GM12878 (cell line): ENCODE measurements at regions not wholly inside any gene's neighbourhood (a gene's known extent, or its start where the extent isn't known, plus 50 kb on each side); places are given as distances from the start of the nearest gene placed in this dataset.

Source experiments
- ATAC-seq: fragments of 200-7000 bp; cut with Tn5 transposase; 3 replicates; pipeline ENCODE4 v1.9.1; 2020; ENCODE audit warnings: mild to moderate bottlenecking, moderate library complexity
- BruUV-seq: library from RNA; stranded (reverse); fragments of 400-500 nt; replicated peaks from 2 replicates; lab custom pipeline; 2021; lab: Mats Ljungman, UMichigan
- CTCF ChIA-PET: fragments of 300-600 bp; sonication (Branson Sonifier 250); formaldehyde crosslinking; extraction: SDS; loops from one replicate; lab custom pipeline; 2021; ENCODE audit warnings: inconsistent platforms; lab: Yijun Ruan, JAX
- POLR2A ChIA-PET: fragments of 350-600 bp; formaldehyde crosslinking; extraction: SDS; loops from one replicate; lab custom pipeline; 2021; ENCODE audit warnings: inconsistent platforms; lab: Charles Lee
- RAD21 ChIA-PET: fragments of 300-600 bp; sonication (Branson Sonifier 250); formaldehyde crosslinking; loops from one replicate; lab custom pipeline; 2023; ENCODE audit warnings: antibody characterized with exemption; ENCODE audit not compliant: unreplicated experiment; lab: Charles Lee
- SMC1A ChIA-PET: fragments of 300-600 bp; sonication (Branson Sonifier 250); formaldehyde crosslinking; loops from one replicate; lab custom pipeline; 2023; ENCODE audit not compliant: unreplicated experiment, uncharacterized antibody; lab: Charles Lee
- DNase-seq: peaks from one replicate; pipeline ENCODE4 v3.0.0-alpha.2; 2011; ENCODE audit warnings: low read depth, low spot score
- FAIRE-seq: peaks from 3 replicates; lab custom pipeline; 2011; peaks lifted over from hg19 to GRCh38; lab: Jason Lieb, UNC
- H2AFZ ChIP-seq: 2 replicates; pipeline ENCODE4 v1.6.0; 2011; ENCODE audit warnings: low read depth, low read length, control low read depth; ENCODE audit not compliant: control insufficient read depth
- H3K27ac ChIP-seq: 2 replicates; pipeline ENCODE4 v1.5.1; 2011; ENCODE audit warnings: control low read depth; ENCODE audit not compliant: control insufficient read depth, insufficient read depth
- H3K27me3 ChIP-seq, 2 experiments: replicated peaks in 1 of 2; 2 replicates each; pipeline versions ENCODE4 v1.6.0 to v1.6.1; 2011; ENCODE audit warnings: low read length in 1 of 2; ENCODE audit not compliant: control insufficient read depth in 2 of 2, insufficient read depth in 2 of 2
- H3K36me3 ChIP-seq, 2 experiments: 2 replicates each; pipeline ENCODE4 v1.5.1; 2011; ENCODE audit warnings: low read length in 1 of 2; ENCODE audit not compliant: control insufficient read depth in 2 of 2, insufficient read depth in 2 of 2
- H3K4me1 ChIP-seq: 2 replicates; pipeline ENCODE4 v1.6.1; 2011; ENCODE audit warnings: mild to moderate bottlenecking, low read length, moderate library complexity, mixed read lengths; ENCODE audit not compliant: control insufficient read depth, insufficient read depth
- H3K4me2 ChIP-seq: 2 replicates; pipeline ENCODE4 v1.6.0; 2011; ENCODE audit warnings: control low read depth; ENCODE audit not compliant: control insufficient read depth, insufficient read depth
- H3K4me3 ChIP-seq: fragments of 200-600 bp; sonication (generic); 2 replicates; pipeline ENCODE4 v1.5.1; 2016
- H3K79me2 ChIP-seq: 2 replicates; pipeline ENCODE4 v1.6.0; 2011; ENCODE audit warnings: low read length; ENCODE audit not compliant: control insufficient read depth, insufficient read depth
- H3K9ac ChIP-seq: 2 replicates; pipeline ENCODE4 v1.8.0; 2011; ENCODE audit warnings: low read length, control low read depth, mixed read lengths; ENCODE audit not compliant: control insufficient read depth, insufficient read depth
- H3K9me3 ChIP-seq: replicated peaks from 3 replicates; pipeline ENCODE4 v1.5.1; 2011; ENCODE audit warnings: mild to moderate bottlenecking, low read length; ENCODE audit not compliant: control insufficient read depth, insufficient read depth
- H4K20me1 ChIP-seq: 2 replicates; pipeline ENCODE4 v1.6.0; 2011; ENCODE audit not compliant: control insufficient read depth, insufficient read depth
- CBX5 ChIP-seq: sonication (generic); IDR thresholded peaks from 2 replicates; pipeline ENCODE4 v1.6.1; 2016; ENCODE audit warnings: low read depth, moderate library complexity, mild to moderate bottlenecking, inconsistent platforms
- CHD2 ChIP-seq: IDR thresholded peaks from 2 replicates; pipeline ENCODE4 v1.6.1; 2011; ENCODE audit warnings: low read depth, low read length, improper control_type of control experiment, borderline replicate concordance
- DPF2 ChIP-seq: fragments of 450-650 bp; IDR thresholded peaks from 2 replicates; pipeline ENCODE4 v1.6.1; 2017; ENCODE audit warnings: mild to moderate bottlenecking
- GATAD2B ChIP-seq: fragments of 450-650 bp; conservative IDR thresholded peaks from 2 replicates; pipeline ENCODE4 v1.6.1; 2017; ENCODE audit warnings: low read depth, mild to moderate bottlenecking, moderate library complexity
- NKRF ChIP-seq: fragments of 450-650 bp; conservative IDR thresholded peaks from 2 replicates; pipeline ENCODE4 v1.6.1; 2017; ENCODE audit warnings: mild to moderate bottlenecking, moderate library complexity
- NR2C1 ChIP-seq: fragments of 450-650 bp; IDR thresholded peaks from 2 replicates; pipeline ENCODE4 v1.6.1; 2017; ENCODE audit warnings: antibody characterized with exemption, mild to moderate bottlenecking, moderate library complexity
- RUNX3 ChIP-seq: IDR thresholded peaks from 2 replicates; pipeline ENCODE4 v1.6.1; 2012; ENCODE audit warnings: low read length, inconsistent platforms
- SMC3 ChIP-seq: IDR thresholded peaks from 2 replicates; pipeline ENCODE4 v1.6.1; 2011; ENCODE audit warnings: low read length, improper control_type of control experiment, borderline replicate concordance
- STAT1 ChIP-seq: fragments of 450-650 bp; conservative IDR thresholded peaks from 2 replicates; pipeline ENCODE4 v1.6.1; 2014; ENCODE audit warnings: antibody characterized with exemption, mild to moderate bottlenecking
- USF1 ChIP-seq: IDR thresholded peaks from 2 replicates; pipeline ENCODE4 v1.6.1; 2011; ENCODE audit warnings: borderline replicate concordance, low read depth, mild to moderate bottlenecking, moderate library complexity, mixed read lengths, low read length; ENCODE audit not compliant: insufficient read depth; ENCODE audit errors: extremely low read length
- WGBS: methylation state at CpG from one replicate; pipeline ENCODE4 v1.1.6; 2016; ENCODE audit warnings: low lambda C conversion rate; ENCODE audit not compliant: insufficient replicate concordance, insufficient coverage; ENCODE audit errors: missing lambda C conversion rate; 5-methylcytosine and 5-hydroxymethylcytosine counted together
- in situ Hi-C: fragments of 300-500 bp; cut with MboI; formaldehyde crosslinking; loops from 9 replicates; pipeline ENCODE4 v1.14.3; 2018; ENCODE audit warnings: mixed read lengths
- intact Hi-C: fragments of 100-400 bp; cut with micrococcal nuclease; formaldehyde crosslinking; loops from one replicate; pipeline ENCODE4 v1.14.2; 2022; ENCODE audit not compliant: unreplicated experiment
- TF ChIP-seq, protein P1 (sequence below): IDR thresholded peaks from 2 replicates; pipeline ENCODE4 v1.6.1; 2011; ENCODE audit warnings: borderline replicate concordance, low read depth, mild to moderate bottlenecking, moderate library complexity, low read length; ENCODE audit not compliant: insufficient read depth, poor library complexity, severe bottlenecking

DNA sequence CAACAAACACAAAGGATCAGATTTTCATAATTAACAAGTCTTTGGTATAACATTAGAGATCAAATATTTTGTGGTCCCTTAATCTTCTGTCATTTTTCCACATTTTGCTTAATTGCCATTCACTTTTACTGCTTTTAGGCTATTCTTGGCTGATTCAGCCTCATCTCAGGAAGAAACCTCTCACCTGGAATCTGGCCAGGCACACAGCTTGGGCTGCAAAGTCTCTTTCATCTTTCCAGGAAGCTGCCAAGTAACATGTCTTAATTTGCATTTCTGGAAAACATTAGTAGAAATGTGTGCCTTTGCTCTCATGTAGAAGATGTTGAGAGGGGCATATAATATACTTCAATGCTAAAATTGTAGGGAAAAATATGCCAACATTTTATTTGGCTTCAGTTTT, 174.2 kb upstream of the STEAP4 start:
- Histone ChIP-seq H3K36me3 (no peaks in the 10 kb centered on the region), H3K4me1 (no peaks in the 10 kb centered on the region), H3K9ac (no peak overlapping the region), H3K79me2 (no peaks in the 10 kb centered on the region), H3K27ac (no peak overlapping the region), H3K9me3 (no peaks in the 10 kb centered on the region), H2AFZ (no peak overlapping the region), H3K4me2 (no peak overlapping the region), H4K20me1 (no peaks in the 10 kb centered on the region), H3K27me3 (no peaks in the 10 kb centered on the region), H3K4me3 (no peak overlapping the region)
- SMC1A ChIA-PET, result interaction anchor here (0.7 to 1.6 kb wide), 2 partner anchors 17 to 140 kb away, joined by 3 read pairs; no protein-coding TSS in a partner anchor
- no peak for FAIRE-seq
- intact Hi-C loops, result no loop called here
- no peak for TF ChIP-seq NR2C1
- POLR2A ChIA-PET, result no interaction called here
- in situ Hi-C loops, result no loop called here
- no TSS peak for BruUV-seq
- RAD21 ChIA-PET, result no interaction called here
- CTCF ChIA-PET, result no interaction called here
- no peak for ATAC-seq
- no peak for DNase-seq

DNA sequence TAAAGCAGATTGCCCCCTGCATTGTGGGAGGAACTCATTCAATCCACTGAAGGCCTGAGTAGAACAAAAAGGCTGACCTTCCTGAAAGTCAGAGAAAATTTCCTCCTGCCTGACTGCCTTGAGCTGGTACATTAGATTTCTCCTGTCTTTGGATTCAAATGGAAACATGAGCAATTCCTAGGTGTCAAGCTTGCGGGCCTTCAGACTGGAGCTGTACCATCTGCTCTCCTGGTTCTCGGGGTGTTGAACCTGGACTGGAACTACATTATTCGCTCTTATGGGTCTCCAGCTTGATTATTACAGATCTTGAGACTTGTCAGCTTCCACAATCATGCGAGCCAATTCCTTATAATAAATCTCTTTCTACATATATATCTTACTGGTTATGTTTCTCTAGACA, 173.6 kb upstream of the STEAP4 start:
- DNase-seq (no peak), FAIRE-seq (no peak), ATAC-seq (no peak)
- Histone ChIP-seq H3K79me2 (no peaks in the 10 kb centered on the region), H2AFZ (no peak overlapping the region), H3K9ac (no peak overlapping the region), H3K27me3 (no peaks in the 10 kb centered on the region), H3K9me3 (no peaks in the 10 kb centered on the region), H3K27ac (no peak overlapping the region), H3K4me1 (no peaks in the 10 kb centered on the region), H3K4me2 (no peak overlapping the region), H4K20me1 (no peaks in the 10 kb centered on the region), H3K4me3 (no peak overlapping the region), H3K36me3 (no peaks in the 10 kb centered on the region)
- ChIA-PET RAD21 (no interaction called here), CTCF (no interaction called here), POLR2A (no interaction called here), SMC1A (interaction anchor here (0.5 to 1.6 kb wide), 2 partner anchors 18 to 237 kb away, joined by 3 read pairs; no protein-coding TSS in a partner anchor)
- BruUV-seq, result no TSS peak
- intact Hi-C loops, result no loop called here
- in situ Hi-C loops, result no loop called here
- 23% methylated on average over 4 of the region's 4 CpGs for WGBS
- TF ChIP-seq, protein P1, sequence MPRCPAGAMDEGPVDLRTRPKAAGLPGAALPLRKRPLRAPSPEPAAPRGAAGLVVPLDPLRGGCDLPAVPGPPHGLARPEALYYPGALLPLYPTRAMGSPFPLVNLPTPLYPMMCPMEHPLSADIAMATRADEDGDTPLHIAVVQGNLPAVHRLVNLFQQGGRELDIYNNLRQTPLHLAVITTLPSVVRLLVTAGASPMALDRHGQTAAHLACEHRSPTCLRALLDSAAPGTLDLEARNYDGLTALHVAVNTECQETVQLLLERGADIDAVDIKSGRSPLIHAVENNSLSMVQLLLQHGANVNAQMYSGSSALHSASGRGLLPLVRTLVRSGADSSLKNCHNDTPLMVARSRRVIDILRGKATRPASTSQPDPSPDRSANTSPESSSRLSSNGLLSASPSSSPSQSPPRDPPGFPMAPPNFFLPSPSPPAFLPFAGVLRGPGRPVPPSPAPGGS, result no peak
- no peak for TF ChIP-seq NKRF
- no peak for TF ChIP-seq CBX5
- no peak for TF ChIP-seq GATAD2B
- TF ChIP-seq DPF2, result no peak
- TF ChIP-seq RUNX3, result no peak
- no peak for TF ChIP-seq CHD2
- no peak for TF ChIP-seq USF1
- TF ChIP-seq SMC3, result no peak
- no peak for TF ChIP-seq STAT1
